Osteocyte (in vitro differentiated cells): ENCODE measurements at regions not wholly inside any gene's neighbourhood (a gene's known extent, or its start where the extent isn't known, plus 50 kb on each side); places are given as distances from the start of the nearest gene placed in this dataset.

Experiments
- DNase-seq: peaks from one replicate; pipeline ENCODE4 v3.0.0; 2021; ENCODE audit warnings: mixed read lengths; ENCODE audit not compliant: unreplicated experiment; ENCODE audit errors: extremely low spot score
- H3K27ac Mint-ChIP-seq: one replicate; pipeline ENCODE4 v1.8.0; 2021; ENCODE audit warnings: mild to moderate bottlenecking, mixed read lengths; ENCODE audit not compliant: unreplicated experiment
- H3K27me3 Mint-ChIP-seq: one replicate; pipeline ENCODE4 v1.8.0; 2021; ENCODE audit warnings: mixed read lengths; ENCODE audit not compliant: unreplicated experiment
- H3K36me3 Mint-ChIP-seq: one replicate; pipeline ENCODE4 v1.8.0; 2021; ENCODE audit warnings: mixed read lengths; ENCODE audit not compliant: unreplicated experiment
- H3K4me1 Mint-ChIP-seq: one replicate; pipeline ENCODE4 v1.8.0; 2021; ENCODE audit warnings: mixed read lengths; ENCODE audit not compliant: unreplicated experiment
- H3K4me3 Mint-ChIP-seq: one replicate; pipeline ENCODE4 v1.8.0; 2021; ENCODE audit warnings: mild to moderate bottlenecking, moderate library complexity, mixed read lengths; ENCODE audit not compliant: unreplicated experiment
- H3K9me3 Mint-ChIP-seq: one replicate; pipeline ENCODE4 v1.8.0; 2021; ENCODE audit warnings: mixed read lengths; ENCODE audit not compliant: unreplicated experiment
- TF ChIP-seq, protein P1 (sequence below): fragments of 200-600 bp; sonication (generic); IDR thresholded peaks from 2 replicates; pipeline ENCODE4 v1.5.0; 2021; ENCODE audit warnings: antibody characterized with exemption, mild to moderate bottlenecking, moderate library complexity

DNA sequence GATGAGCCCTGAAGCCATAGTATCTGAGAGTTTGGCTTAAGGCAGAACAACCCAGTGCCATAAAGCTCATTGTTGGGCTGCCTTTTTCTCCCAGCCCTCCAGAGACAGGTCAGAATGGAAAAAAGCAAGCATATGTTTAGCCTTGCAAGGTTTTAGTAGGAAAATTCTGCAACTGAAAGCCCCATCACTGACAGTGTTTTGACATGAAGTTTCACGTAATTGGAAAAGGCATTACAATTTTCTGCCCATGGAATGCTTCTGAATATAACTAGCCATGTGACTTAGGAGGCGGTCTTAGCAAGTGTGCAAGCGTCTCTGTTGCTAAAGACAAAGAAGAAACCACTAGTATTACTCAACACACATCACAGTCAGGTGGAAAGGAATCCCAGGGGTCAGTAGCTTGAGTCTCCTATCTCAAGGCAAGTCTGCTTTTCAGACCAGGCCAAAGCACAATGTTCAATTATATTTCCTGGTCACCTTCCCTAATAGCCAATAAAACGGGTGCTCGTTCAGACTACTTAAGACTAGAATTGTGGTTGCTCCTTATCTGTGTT lies 117.6 kb downstream of the CARTPT start:
- DNase-seq: no peak
- no peaks in the 10 kb centered on the region for H3K36me3 Mint-ChIP-seq

GRCh38 chr5:71838286-71838685 lies 119.2 kb downstream of the CARTPT start:
- H3K27me3 Mint-ChIP-seq: no peaks in the 10 kb centered on the region
- no peak overlapping the region for H3K4me3 Mint-ChIP-seq
- no peak for DNase-seq
- no peak overlapping the region for H3K27ac Mint-ChIP-seq
- H3K9me3 Mint-ChIP-seq: peaks cover 7% of the 10 kb centered on the region
- H3K36me3 Mint-ChIP-seq: no peaks in the 10 kb centered on the region
- no peaks in the 10 kb centered on the region for H3K4me1 Mint-ChIP-seq
- TF ChIP-seq, protein P1, sequence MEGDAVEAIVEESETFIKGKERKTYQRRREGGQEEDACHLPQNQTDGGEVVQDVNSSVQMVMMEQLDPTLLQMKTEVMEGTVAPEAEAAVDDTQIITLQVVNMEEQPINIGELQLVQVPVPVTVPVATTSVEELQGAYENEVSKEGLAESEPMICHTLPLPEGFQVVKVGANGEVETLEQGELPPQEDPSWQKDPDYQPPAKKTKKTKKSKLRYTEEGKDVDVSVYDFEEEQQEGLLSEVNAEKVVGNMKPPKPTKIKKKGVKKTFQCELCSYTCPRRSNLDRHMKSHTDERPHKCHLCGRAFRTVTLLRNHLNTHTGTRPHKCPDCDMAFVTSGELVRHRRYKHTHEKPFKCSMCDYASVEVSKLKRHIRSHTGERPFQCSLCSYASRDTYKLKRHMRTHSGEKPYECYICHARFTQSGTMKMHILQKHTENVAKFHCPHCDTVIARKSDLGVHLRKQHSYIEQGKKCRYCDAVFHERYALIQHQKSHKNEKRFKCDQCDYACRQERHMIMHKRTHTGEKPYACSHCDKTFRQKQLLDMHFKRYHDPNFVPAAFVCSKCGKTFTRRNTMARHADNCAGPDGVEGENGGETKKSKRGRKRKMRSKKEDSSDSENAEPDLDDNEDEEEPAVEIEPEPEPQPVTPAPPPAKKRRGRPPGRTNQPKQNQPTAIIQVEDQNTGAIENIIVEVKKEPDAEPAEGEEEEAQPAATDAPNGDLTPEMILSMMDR: no peak

More for the DNA sequence above, 117.6 kb downstream of the CARTPT start:
- Mint-ChIP-seq H3K4me3 (no peak overlapping the region), H3K27ac (no peak overlapping the region), H3K4me1 (peaks cover under 1% of the 10 kb centered on the region), H3K9me3 (peaks cover 7% of the 10 kb centered on the region), H3K27me3 (no peaks in the 10 kb centered on the region)
- TF ChIP-seq, protein P1: no peak

- H3K4me1 Mint-ChIP-seq: no peaks in the 10 kb centered on the region
- DNase-seq: no peak
- H3K36me3 Mint-ChIP-seq: no peaks in the 10 kb centered on the region
- H3K27ac Mint-ChIP-seq: no peak overlapping the region
- H3K27me3 Mint-ChIP-seq: peaks cover 2% of the 10 kb centered on the region
- H3K9me3 Mint-ChIP-seq: peaks cover 7% of the 10 kb centered on the region
- TF ChIP-seq, protein P1: no peak
- H3K4me3 Mint-ChIP-seq: no peak overlapping the region
Observed at GRCh38 chr5:71839096-71839884, 120.2 kb downstream of the CARTPT start.

DNA sequence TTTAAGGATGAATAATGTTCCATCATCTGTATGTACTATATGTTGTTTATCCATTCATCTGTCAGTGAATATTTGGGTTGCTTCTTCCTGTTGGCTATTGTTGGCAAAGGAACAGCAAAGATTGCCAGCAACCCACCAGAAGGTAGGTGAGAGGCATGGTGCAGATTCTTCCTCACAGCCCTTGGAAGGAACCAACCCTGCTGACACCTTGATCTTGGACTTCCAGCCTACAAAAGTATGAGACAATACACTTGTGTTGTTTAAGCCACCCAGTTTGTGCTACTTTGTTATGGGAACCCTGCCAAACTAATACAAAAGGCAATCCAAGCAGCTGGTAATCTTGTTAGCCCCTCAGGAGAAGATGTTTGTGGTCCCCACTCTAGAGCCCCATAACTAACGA lies 122.0 kb downstream of the CARTPT start:
- no peak overlapping the region for H3K4me3 Mint-ChIP-seq
- no peak for DNase-seq
- no peaks in the 10 kb centered on the region for H3K4me1 Mint-ChIP-seq
- TF ChIP-seq, protein P1: no peak
- H3K9me3 Mint-ChIP-seq: peaks cover 7% of the 10 kb centered on the region
- peaks cover 9% of the 10 kb centered on the region for H3K27me3 Mint-ChIP-seq
- H3K36me3 Mint-ChIP-seq: no peaks in the 10 kb centered on the region
- H3K27ac Mint-ChIP-seq: no peak overlapping the region

- TF ChIP-seq, protein P1: no peak
- Mint-ChIP-seq H3K27me3 (peaks cover 26% of the 10 kb centered on the region), H3K4me1 (no peaks in the 10 kb centered on the region), H3K9me3 (peaks cover 24% of the 10 kb centered on the region), H3K36me3 (peaks cover 3% of the 10 kb centered on the region), H3K4me3 (no peak overlapping the region), H3K27ac (no peak overlapping the region)
- DNase-seq: no peak
Observed at GRCh38 chr5:71843111-71843510, 124.0 kb downstream of the CARTPT start.
